Endothelial cell of umbilical vein (primary cell): ENCODE measurements at regions not wholly inside any gene's neighbourhood (a gene's known extent, or its start where the extent isn't known, plus 50 kb on each side); places are given as distances from the start of the nearest gene placed in this dataset.

Experiments used
- BruUV-seq: library from RNA; stranded (reverse); fragments of 400-500 nt; replicated peaks from 2 replicates; lab custom pipeline; 2021; lab: Mats Ljungman, UMichigan
- CTCF ChIA-PET: fragments of 300-600, 350-600 bp; sonication (Branson Sonifier 250); formaldehyde crosslinking; loops from one replicate; lab custom pipeline; 2021; ENCODE audit warnings: antibody characterized with exemption, inconsistent platforms; lab: Charles Lee
- POLR2A ChIA-PET: fragments of 300-600, 350-600 bp; sonication (Branson Sonifier 250); formaldehyde crosslinking; loops from one replicate; lab custom pipeline; 2021; ENCODE audit warnings: antibody characterized with exemption, inconsistent platforms; lab: Charles Lee
- DNase-seq: peaks from one replicate; pipeline ENCODE4 v3.0.0-alpha.2; 2011; ENCODE audit warnings: low read depth, low spot score
- FAIRE-seq: peaks from 2 replicates; lab custom pipeline; 2011; peaks lifted over from hg19 to GRCh38; lab: Jason Lieb, UNC
- H2AFZ ChIP-seq: 2 replicates; pipeline ENCODE4 v1.6.0; 2012; ENCODE audit warnings: low read depth, low read length, control low read depth, inconsistent platforms
- H3K27ac ChIP-seq: 2 replicates; pipeline ENCODE4 v1.5.1; 2011; ENCODE audit warnings: low read depth, mild to moderate bottlenecking, control low read depth, low read length, moderate library complexity; ENCODE audit not compliant: insufficient read depth
- H3K27me3 ChIP-seq, 2 experiments: 2 replicates each; pipeline versions ENCODE4 v1.6.0 to v1.6.1; 2011; ENCODE audit warnings: low read length in 2 of 2, mixed read lengths in 1 of 2; ENCODE audit not compliant: control insufficient read depth in 2 of 2, insufficient read depth in 2 of 2
- H3K36me3 ChIP-seq, 2 experiments: 2 replicates in 1 of 2; 3 replicates in 1 of 2; pipeline ENCODE4 v1.5.1; 2011; ENCODE audit warnings: low read length in 2 of 2, mild to moderate bottlenecking in 1 of 2, moderate library complexity in 1 of 2; ENCODE audit not compliant: control insufficient read depth in 2 of 2, insufficient read depth in 2 of 2; ENCODE audit errors: extremely low read depth in 1 of 2
- H3K4me1 ChIP-seq: 3 replicates; pipeline ENCODE4 v1.5.1; 2011; ENCODE audit warnings: mild to moderate bottlenecking, low read length; ENCODE audit not compliant: control insufficient read depth, insufficient read depth; ENCODE audit errors: extremely low read depth
- H3K4me2 ChIP-seq: 2 replicates; pipeline ENCODE4 v1.6.1; 2011; ENCODE audit warnings: low read length, control low read depth, mixed read lengths; ENCODE audit not compliant: insufficient read depth
- H3K4me3 ChIP-seq, 3 experiments: fragments of 200-600 bp in 1 of 3; sonication (generic), shearing (Covaris generic) in 1 of 3; replicated peaks in 1 of 3; 2 replicates each; pipeline ENCODE4 v1.5.1; 2011 to 2016; ENCODE audit warnings: control low read depth in 3 of 3, low read length in 3 of 3, mild to moderate bottlenecking in 2 of 3, inconsistent platforms in 1 of 3, low read depth in 1 of 3, moderate library complexity in 1 of 3; ENCODE audit not compliant: insufficient read depth in 1 of 3
- H3K79me2 ChIP-seq: 2 replicates; pipeline ENCODE4 v1.6.0; 2012; ENCODE audit warnings: low read length, inconsistent platforms; ENCODE audit not compliant: control insufficient read depth, insufficient read depth
- H3K9ac ChIP-seq: replicated peaks from 2 replicates; pipeline ENCODE3; 2011; ENCODE audit warnings: low read length, control low read depth; ENCODE audit not compliant: insufficient read depth; ENCODE audit errors: extremely low read depth
- H3K9me1 ChIP-seq: replicated peaks from 3 replicates; pipeline ENCODE4 v1.6.0; 2011; ENCODE audit warnings: mild to moderate bottlenecking, low read length; ENCODE audit not compliant: control insufficient read depth, insufficient read depth; ENCODE audit errors: extremely low read depth
- H3K9me3 ChIP-seq: replicated peaks from 2 replicates; pipeline ENCODE4 v1.5.1; 2012; ENCODE audit warnings: low read length, inconsistent platforms; ENCODE audit not compliant: control insufficient read depth, insufficient read depth
- H4K20me1 ChIP-seq: replicated peaks from 2 replicates; pipeline ENCODE3; 2011; ENCODE audit warnings: mild to moderate bottlenecking, low read length; ENCODE audit not compliant: control insufficient read depth, insufficient read depth; ENCODE audit errors: extremely low read depth
- EZH2 ChIP-seq: IDR thresholded peaks from 2 replicates; pipeline ENCODE4 v1.6.1; 2012; ENCODE audit warnings: borderline replicate concordance, low read depth, mild to moderate bottlenecking, moderate library complexity, low read length, inconsistent platforms; ENCODE audit not compliant: severe bottlenecking
- FOS ChIP-seq: IDR thresholded peaks from 2 replicates; pipeline ENCODE4 v1.6.1; 2011; ENCODE audit warnings: mild to moderate bottlenecking, low read length, moderate library complexity, borderline replicate concordance; ENCODE audit not compliant: insufficient read depth
- GATA2 ChIP-seq: IDR thresholded peaks from 2 replicates; pipeline ENCODE4 v1.7.0; 2011; ENCODE audit warnings: low read depth, mild to moderate bottlenecking, moderate library complexity, mixed read lengths, low read length; ENCODE audit not compliant: insufficient read length, insufficient read depth
- JUN ChIP-seq: IDR thresholded peaks from 2 replicates; pipeline ENCODE4 v1.6.1; 2011; ENCODE audit warnings: borderline replicate concordance, low read depth; ENCODE audit not compliant: insufficient read length, insufficient read depth
- MYC ChIP-seq: IDR thresholded peaks from one replicate; pipeline ENCODE4 v1.6.1; 2011; ENCODE audit warnings: mild to moderate bottlenecking, low read depth, low read length
- POLR2A ChIP-seq: IDR thresholded peaks from 2 replicates; pipeline ENCODE4 v1.6.1; 2012; ENCODE audit warnings: low read depth, mild to moderate bottlenecking, control low read depth, low read length
- POLR2AphosphoS5 ChIP-seq: IDR thresholded peaks from 2 replicates; pipeline ENCODE4 v1.6.1; 2012; ENCODE audit warnings: low read depth, mild to moderate bottlenecking, control low read depth, low read length, moderate library complexity; ENCODE audit not compliant: insufficient read depth
- dilution Hi-C: fragments of 300-500 bp; cut with MboI; formaldehyde crosslinking; loops from one replicate; pipeline ENCODE4 v1.15.0; 2019; ENCODE audit warnings: low sequenced_read_pairs; ENCODE audit not compliant: extremely low pct_ligation_motif_present
- intact Hi-C: fragments of 100-400 bp; cut with micrococcal nuclease; formaldehyde crosslinking; loops from one replicate; pipeline ENCODE4 v1.10.0; 2022
- TF ChIP-seq, protein P1 (sequence below), 2 donors: IDR thresholded peaks; 1 replicate in 1 of 2; 2 replicates in 1 of 2; pipeline ENCODE4 v1.5.1; 2011; ENCODE audit warnings: low read length in 2 of 2, mild to moderate bottlenecking in 2 of 2, moderate library complexity in 2 of 2, control low read depth in 1 of 2, inconsistent platforms in 1 of 2, low read depth in 1 of 2; ENCODE audit not compliant: insufficient read depth in 1 of 2; ENCODE audit errors: extremely low read depth in 1 of 2
- TF ChIP-seq, protein P2 (sequence below): IDR thresholded peaks from 2 replicates; pipeline ENCODE4 v1.6.1; 2011; ENCODE audit not compliant: insufficient read depth, insufficient read length

- H3K27ac ChIP-seq: no peak overlapping the region
- no peaks in the 10 kb centered on the region for H3K36me3 ChIP-seq
- H2AFZ ChIP-seq: no peak overlapping the region
- dilution Hi-C loops: no loop called here
- intact Hi-C loops: no loop called here
- H4K20me1 ChIP-seq: no peaks in the 10 kb centered on the region
- DNase-seq (no peak), FAIRE-seq (no peak)
- no peak overlapping the region for H3K4me2 ChIP-seq
- H3K9me3 ChIP-seq: no peaks in the 10 kb centered on the region
- CTCF ChIA-PET: no interaction called here
- no peaks in the 10 kb centered on the region for H3K79me2 ChIP-seq
- BruUV-seq: no TSS peak
- no peaks in the 10 kb centered on the region for H3K9me1 ChIP-seq
- POLR2A ChIA-PET: no interaction called here
- H3K4me3 ChIP-seq: no peak overlapping the region
- TF ChIP-seq EZH2: no peak
- TF ChIP-seq POLR2A: no peak
- no peak for TF ChIP-seq JUN
- no peak for TF ChIP-seq GATA2
- TF ChIP-seq MYC: no peak
- TF ChIP-seq POLR2AphosphoS5: no peak
- no peak for TF ChIP-seq FOS
- TF ChIP-seq, protein P1, sequence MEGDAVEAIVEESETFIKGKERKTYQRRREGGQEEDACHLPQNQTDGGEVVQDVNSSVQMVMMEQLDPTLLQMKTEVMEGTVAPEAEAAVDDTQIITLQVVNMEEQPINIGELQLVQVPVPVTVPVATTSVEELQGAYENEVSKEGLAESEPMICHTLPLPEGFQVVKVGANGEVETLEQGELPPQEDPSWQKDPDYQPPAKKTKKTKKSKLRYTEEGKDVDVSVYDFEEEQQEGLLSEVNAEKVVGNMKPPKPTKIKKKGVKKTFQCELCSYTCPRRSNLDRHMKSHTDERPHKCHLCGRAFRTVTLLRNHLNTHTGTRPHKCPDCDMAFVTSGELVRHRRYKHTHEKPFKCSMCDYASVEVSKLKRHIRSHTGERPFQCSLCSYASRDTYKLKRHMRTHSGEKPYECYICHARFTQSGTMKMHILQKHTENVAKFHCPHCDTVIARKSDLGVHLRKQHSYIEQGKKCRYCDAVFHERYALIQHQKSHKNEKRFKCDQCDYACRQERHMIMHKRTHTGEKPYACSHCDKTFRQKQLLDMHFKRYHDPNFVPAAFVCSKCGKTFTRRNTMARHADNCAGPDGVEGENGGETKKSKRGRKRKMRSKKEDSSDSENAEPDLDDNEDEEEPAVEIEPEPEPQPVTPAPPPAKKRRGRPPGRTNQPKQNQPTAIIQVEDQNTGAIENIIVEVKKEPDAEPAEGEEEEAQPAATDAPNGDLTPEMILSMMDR (IDR thresholded peaks at IDR 0.05; ENCODE audit: extremely low read depth in 1 of 2, insufficient read depth in 1 of 2, low read depth in 1 of 2, low read length in 2 of 2): no peak
- TF ChIP-seq, protein P2, sequence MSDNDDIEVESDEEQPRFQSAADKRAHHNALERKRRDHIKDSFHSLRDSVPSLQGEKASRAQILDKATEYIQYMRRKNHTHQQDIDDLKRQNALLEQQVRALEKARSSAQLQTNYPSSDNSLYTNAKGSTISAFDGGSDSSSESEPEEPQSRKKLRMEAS: no peak
- H3K9ac ChIP-seq: no peak overlapping the region
- H3K27me3 ChIP-seq: no peaks in the 10 kb centered on the region
- no peaks in the 10 kb centered on the region for H3K4me1 ChIP-seq
These were observed 1373.7 kb downstream of the BRINP3 start for GRCh38 chr1:189103956-189104355.
